MM.1S (cell line): ENCODE measurements at regions not wholly inside any gene's neighbourhood (a gene's known extent, or its start where the extent isn't known, plus 50 kb on each side); places are given as distances from the start of the nearest gene placed in this dataset.

Experiments used
- EZH2 ChIP-seq: fragments of 300-600 bp; sonication (generic); optimal IDR thresholded peaks from 2 replicates; pipeline ENCODE3; 2017; ENCODE audit warnings: low read depth, mild to moderate bottlenecking, antibody characterized with exemption, low read length, mixed read lengths
- EZH2phosphoT487 ChIP-seq: fragments of 300-600 bp; sonication (generic); IDR thresholded peaks from 2 replicates; pipeline ENCODE4 v1.6.1; 2018; ENCODE audit warnings: antibody characterized with exemption, low read length
- TF ChIP-seq, protein P1 (sequence below): fragments of 300-600 bp; sonication (generic); IDR thresholded peaks from 2 replicates; pipeline ENCODE4 v1.5.1; 2016; ENCODE audit warnings: antibody characterized with exemption, low read length, mixed read lengths

DNA sequence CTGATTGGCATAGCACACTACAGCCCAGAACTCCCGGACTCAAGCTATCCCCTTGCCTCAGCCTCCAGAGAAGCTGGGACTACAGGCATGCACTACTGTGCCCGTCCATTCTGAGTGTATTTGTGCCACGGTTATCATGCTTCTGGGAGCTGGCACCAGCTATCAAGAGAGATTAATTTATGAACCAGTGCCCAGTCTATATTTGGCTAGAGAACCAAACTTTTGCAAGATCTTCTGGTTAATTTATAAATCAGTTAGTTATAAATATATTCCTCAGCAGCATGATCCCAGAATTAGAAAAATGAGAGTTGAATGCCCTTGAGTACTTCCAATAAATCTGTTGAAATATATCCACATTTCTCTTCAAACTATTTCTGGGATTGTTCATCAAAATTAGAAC is 67.5 kb upstream of the OR5AN1 start:
- TF ChIP-seq, protein P1, sequence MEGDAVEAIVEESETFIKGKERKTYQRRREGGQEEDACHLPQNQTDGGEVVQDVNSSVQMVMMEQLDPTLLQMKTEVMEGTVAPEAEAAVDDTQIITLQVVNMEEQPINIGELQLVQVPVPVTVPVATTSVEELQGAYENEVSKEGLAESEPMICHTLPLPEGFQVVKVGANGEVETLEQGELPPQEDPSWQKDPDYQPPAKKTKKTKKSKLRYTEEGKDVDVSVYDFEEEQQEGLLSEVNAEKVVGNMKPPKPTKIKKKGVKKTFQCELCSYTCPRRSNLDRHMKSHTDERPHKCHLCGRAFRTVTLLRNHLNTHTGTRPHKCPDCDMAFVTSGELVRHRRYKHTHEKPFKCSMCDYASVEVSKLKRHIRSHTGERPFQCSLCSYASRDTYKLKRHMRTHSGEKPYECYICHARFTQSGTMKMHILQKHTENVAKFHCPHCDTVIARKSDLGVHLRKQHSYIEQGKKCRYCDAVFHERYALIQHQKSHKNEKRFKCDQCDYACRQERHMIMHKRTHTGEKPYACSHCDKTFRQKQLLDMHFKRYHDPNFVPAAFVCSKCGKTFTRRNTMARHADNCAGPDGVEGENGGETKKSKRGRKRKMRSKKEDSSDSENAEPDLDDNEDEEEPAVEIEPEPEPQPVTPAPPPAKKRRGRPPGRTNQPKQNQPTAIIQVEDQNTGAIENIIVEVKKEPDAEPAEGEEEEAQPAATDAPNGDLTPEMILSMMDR = no peak
- no peak for TF ChIP-seq EZH2phosphoT487
- no peak for TF ChIP-seq EZH2
